Stimulated activated CD4-positive, alpha-beta T cell treated with anti-CD3 and anti-CD28 coated beads, Interleukin-2, amount 100 ng/mL, for 48 hours (primary cell): ENCODE measurements at regions not wholly inside any gene's neighbourhood (a gene's known extent, or its start where the extent isn't known, plus 50 kb on each side); places are given as distances from the start of the nearest gene placed in this dataset.

Experiments
- DNase-seq, 2 donors: peaks; one replicate each; pipeline ENCODE4 v3.0.0-alpha.2; 2020

- no peak for DNase-seq
These were observed 119.4 kb downstream of the MRPS6 start for GRCh38 chr21:34192646-34193285.

DNA sequence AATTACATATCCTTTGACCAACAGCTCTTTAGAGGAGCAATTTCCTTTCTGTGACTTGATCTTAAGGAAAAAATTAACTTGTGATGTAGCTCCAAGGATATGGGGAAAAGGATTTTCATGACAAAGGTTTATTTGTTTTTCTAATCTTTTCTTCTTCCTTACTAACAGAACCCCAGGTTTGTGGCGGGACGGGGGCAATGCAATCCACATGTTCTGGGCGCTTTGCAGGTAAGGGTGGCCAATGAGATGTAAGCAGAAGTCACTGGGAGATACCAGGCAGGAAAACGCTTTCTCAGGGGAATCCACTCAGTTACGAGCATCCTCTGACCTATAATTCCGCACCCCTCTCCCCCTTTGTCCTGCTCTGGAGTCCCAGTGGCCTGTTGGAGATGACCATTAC lies 122.0 kb downstream of the MRPS6 start:
- DNase-seq = no peak

DNA sequence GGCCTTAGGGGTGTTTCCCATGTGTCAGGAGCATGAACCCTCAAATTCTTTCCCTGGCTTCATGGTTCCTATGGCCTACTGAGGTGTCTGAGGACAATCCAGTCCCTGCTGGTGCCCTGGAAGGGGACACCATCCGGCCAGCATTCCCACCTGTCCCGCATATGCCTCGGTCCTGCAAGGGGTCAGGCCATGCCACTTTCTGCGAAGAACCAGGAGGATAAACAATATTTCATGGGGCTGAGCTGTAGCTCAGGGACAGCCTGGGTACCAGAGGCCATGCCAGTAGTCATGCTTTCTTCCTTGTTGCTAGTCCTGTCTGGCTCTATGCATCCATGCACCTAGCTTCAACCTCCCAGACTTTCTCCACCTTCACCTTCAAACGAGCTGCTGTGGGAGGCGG lies 123.6 kb downstream of the MRPS6 start:
- no peak for DNase-seq

- no peak for DNase-seq
These were observed 124.2 kb downstream of the MRPS6 start for GRCh38 chr21:34197561-34197960.

DNA sequence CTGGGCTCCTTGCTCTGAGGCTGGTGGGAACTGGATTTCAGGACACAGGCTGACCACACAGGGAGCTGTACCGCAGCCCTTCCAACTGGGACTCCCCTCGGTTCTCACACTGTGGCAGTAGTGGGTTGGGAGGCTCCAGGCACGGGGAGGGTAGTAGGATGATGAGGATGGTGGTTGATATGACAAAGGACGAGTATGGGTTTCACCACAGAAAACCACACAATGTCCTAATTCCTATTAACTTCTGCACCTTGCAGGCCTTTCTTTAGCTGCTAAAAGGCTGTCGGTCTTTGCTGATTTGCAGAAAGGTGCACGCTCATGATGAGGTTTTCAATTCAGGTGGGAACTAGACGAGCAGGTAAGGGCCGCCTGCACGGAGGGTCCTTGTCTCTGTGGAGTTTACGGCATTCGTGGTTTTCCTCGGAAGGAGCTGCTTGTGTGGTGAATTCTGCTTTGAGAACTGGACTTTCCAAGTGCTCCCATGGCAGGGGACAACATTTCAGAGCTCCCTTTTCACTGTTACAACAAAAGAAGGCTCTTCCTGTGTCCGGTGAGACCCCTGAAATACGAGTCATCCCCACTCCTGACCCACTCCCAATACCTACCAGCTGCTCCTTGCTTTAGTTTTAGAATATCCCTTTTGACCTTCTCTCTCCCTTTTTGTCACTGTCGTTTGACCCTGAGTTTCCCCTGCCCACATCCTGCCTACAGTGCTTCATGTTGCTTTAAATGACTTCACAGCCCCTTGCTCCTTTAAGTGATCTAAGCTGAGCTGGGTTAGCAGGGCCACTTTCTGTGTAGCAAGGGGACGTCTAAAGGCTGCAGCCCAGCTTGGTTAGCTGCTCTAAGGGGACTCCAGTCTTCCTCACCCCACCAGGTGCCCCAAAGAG lies 125.1 kb downstream of the MRPS6 start:
- DNase-seq = no peak

GRCh38 chr21:34199121-34199910 lies 125.9 kb downstream of the MRPS6 start:
- no peak for DNase-seq

DNA sequence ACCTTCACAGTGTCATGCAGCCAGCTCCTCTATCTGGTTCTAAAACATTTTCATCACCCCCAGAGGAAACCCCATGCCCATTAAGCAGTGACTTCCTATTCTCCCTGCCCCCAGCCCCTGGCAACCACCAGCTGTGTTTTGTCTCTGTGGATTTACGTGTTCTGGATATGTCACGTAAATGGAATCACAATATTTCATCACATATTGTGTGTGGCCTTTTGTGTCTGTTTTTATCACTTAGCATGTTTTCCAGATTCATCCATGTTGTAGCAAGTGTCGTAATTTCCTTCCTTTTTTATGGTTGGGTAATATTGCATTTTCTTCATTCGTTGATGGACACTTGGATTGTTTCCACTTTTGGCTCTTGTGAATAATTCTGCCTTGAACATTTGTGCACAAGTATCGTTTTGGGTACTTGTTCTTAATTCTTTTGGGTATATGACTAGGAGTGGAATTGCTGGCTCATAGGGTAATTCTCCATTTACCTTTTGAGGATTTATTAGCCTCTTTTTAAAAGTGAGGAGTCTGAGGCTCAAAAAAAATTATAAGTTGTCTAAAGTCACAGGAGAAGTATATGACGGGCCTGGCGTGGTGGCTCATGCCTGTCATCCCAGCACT lies 127.0 kb downstream of the MRPS6 start:
- no peak for DNase-seq

- no peak for DNase-seq
These were observed 127.6 kb downstream of the MRPS6 start for GRCh38 chr21:34201001-34201400.

DNA sequence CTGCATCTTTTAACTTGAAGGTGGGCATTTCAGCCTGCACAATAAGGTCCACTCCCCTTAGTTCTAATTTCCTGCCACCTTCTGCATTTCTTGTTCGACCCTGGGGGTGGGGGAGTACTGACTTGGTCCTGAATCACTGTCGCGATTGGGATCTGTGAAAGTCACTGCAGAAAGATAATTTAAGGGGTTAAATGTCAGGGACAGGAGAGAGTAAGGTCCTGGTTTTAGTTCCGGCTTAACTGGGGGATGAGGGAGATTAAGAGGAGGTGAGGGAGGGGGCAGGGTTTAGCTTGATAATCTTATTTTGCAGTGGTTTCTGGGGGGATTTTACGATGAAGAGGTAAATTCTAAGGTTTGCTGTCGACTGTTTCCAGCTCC lies 128.1 kb downstream of the MRPS6 start:
- DNase-seq = no peak

GRCh38 chr21:34202553-34203372 lies 129.4 kb downstream of the MRPS6 start:
- DNase-seq = no peak

DNA sequence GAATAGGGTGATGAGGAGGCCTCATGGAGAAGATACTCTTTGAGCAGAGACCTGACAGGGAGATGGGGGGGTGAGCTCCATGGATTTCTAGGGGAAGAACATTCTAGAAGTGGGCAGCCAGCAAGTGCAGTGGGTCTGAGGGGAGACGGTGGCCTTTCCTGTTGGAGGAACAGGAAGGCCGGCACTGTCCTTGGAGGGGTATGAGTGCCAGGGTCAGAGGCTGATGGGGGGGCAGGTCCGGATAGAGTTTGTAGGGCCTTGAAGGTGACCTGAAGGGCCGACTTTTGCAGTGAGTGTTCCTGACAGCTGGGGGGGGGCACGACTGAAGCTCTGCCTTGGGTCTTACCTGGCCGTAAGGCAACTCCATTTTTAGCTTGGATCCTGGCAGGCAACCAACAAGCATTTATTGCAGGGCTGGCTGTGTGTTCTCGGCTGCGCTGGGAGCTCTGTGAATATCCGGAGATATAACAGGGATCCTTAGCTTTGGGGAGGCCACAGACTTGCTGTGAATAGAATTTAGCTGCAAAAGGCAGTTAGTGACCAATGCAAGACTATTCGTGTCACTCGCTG lies 130.6 kb downstream of the MRPS6 start:
- DNase-seq = no peak

DNA sequence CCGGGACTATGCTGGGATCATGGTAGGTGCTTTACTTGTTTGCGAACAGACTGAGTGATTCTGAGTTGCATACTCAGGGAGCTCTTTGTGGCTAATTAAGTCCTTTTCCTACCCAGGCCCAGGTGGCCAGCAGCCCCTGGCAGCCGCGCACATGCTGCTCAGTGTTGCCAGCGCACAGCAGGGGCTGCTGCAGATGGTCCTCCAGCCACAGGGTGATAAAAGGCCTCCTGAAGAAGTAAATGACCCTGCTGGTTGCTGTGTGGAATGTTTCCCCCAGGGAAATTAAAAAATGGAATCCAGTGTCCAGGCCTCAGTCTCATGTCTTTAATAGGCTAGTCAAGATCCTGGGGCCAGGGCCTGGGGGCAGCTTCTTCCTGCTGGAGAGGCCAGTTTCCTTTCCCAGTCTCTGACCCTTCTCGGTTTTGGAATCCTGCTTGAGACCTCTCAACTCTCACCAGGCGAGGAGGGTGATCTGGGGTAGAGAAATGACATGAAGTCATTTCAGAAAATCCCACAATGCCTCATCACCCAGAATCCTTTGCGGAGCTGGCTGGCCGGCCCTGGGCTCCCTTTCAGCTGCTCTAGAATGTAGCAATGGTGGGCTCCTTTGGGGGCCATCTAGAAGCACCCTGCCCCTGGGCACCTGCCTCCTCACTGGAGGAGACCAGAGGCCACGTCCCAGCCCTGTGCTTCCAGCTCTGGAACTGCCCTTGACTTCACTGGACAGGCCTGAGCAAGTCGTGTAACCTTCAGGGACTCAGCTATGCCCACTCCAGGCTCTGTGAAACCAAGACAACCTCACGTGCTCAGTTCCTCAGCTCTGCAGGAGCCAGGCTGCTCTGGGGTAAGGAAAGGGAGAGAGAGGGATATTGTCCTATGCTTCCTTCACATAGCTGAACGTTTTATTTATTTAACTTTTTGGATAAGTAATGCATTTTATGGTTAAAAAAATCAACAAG lies 131.4 kb downstream of the MRPS6 start:
- DNase-seq = no peak

GRCh38 chr21:34205811-34206571 lies 132.6 kb downstream of the MRPS6 start:
- DNase-seq = no peak

DNA sequence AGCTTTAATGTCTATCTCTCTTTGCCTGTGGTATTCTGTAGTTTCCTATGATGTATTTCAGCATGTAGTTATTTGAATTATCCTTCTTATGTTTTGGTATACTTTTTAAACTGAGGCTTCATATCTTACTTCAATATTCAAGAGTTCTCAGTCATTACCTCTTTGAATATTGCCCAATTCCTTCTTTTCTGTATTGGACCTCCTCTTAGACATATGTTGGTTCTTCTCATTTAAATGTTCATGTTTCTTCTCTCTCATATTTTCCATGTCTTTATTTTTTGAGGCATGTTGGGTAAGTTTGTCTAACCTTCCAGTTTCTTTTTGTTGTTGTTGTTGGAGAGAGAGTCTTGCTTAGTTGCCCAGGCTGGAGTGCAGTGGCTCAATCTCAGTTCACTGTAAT lies 140.6 kb downstream of the MRPS6 start:
- DNase-seq = no peak

- no peak for DNase-seq
These were observed 142.1 kb downstream of the MRPS6 start for GRCh38 chr21:34215501-34215900.

- no peak for DNase-seq
These were observed 142.7 kb downstream of the MRPS6 start for GRCh38 chr21:34215911-34216717.

GRCh38 chr21:34216718-34217032 lies 143.3 kb downstream of the MRPS6 start:
- DNase-seq = no peak

GRCh38 chr21:34217263-34217662 lies 143.9 kb downstream of the MRPS6 start:
- DNase-seq = no peak
